ENCODE measurements at regions not wholly inside any gene's neighbourhood (a gene's known extent, or its start where the extent isn't known, plus 50 kb on each side); places are given as distances from the start of the nearest gene placed in this dataset.
A peak's percentile ranks its signal among the peaks of the same experiment; 100 is the strongest.
"Not testable (repeated sequence)": the region's sequence is repeated elsewhere in the genome, so short reads cannot be mapped to it uniquely, and the experiment has no call there.

DNA sequence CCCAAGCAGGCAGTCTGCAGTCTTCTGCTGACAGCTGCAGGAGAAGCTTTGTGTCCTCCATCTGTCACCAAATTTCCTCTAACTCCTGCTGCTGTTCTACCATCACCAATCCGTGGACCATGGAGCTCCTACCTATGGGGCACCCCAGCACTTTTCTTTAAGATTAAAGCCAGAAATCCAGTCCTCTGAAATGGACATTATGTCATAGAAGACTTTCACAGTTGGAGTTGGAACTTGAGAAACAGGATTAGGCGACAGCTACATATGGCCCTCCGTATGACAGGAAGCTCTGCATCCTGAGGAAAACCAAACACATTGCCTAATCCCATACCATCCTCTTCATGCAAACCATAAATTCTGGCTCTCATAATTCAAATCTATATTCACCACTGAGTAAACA lies 470.6 kb upstream of the GALNTL6 start:
- Histone ChIP-seq H3K9ac (ENCODE audit: low read length) (no peak overlapping the region), H3K36me3 (ENCODE audit: control insufficient read depth, insufficient read depth, low read length, severe bottlenecking) (no peaks in the 10 kb centered on the region), H3K4me3 (ENCODE audit: low read length) (no peak overlapping the region), H3K4me1 (ENCODE audit: control insufficient read depth, insufficient read depth, low read length) (no peaks in the 10 kb centered on the region), H3K9me3 (ENCODE audit: control insufficient read depth, low read length) (no peaks in the 10 kb centered on the region), H3K27me3 (replicated peaks; ENCODE audit: control insufficient read depth, insufficient read depth, low read length) (no peaks in the 10 kb centered on the region)
- no peak for DNase-seq (ENCODE audit: low read depth)

DNA sequence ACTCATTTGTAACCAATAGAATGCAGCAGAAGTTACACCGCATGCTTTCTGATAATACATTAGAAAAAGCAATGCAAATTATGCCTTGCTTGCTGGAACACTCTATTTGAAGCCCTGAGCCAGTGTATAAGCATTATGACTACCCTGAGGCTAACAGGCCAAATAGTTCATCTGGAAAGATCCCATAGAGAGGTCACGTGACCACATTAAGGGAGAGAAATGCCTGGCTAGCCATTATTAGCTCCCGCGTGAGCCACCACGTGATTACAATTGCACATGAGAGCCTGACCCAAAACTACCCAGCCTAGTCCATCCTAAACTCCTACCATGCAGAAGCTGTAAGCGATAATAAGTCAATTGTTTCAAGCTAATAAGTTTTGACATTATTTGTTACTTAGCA lies 472.9 kb upstream of the GALNTL6 start:
- H3K4me1 ChIP-seq (ENCODE audit: control insufficient read depth, insufficient read depth, low read length): no peaks in the 10 kb centered on the region
- H3K4me3 ChIP-seq (ENCODE audit: low read length): no peak overlapping the region
- no peaks in the 10 kb centered on the region for H3K27me3 ChIP-seq (replicated peaks; ENCODE audit: control insufficient read depth, insufficient read depth, low read length)
- DNase-seq (ENCODE audit: low read depth): no peak
- H3K9ac ChIP-seq (ENCODE audit: low read length): no peak overlapping the region
- no peaks in the 10 kb centered on the region for H3K36me3 ChIP-seq (ENCODE audit: control insufficient read depth, insufficient read depth, low read length, severe bottlenecking)
- no peaks in the 10 kb centered on the region for H3K9me3 ChIP-seq (ENCODE audit: control insufficient read depth, low read length)

DNA sequence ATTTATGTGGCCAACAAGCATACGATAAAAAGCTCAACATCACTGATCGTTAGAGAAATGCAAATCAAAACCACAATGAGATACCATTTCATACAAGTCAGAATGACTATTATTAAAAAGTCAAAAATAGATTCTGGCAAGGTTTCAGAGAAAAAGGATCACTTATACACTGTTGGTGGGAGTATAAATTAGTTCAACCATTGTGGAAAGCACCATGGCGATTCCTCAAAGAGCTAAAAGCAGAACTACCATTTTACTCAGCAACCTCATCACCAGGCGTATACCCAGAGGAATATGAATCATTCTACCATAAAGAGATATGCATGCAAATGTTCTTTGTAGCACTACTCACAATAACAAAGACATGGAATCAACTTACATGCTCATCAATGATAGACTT lies 478.7 kb upstream of the GALNTL6 start:
- Histone ChIP-seq H3K4me1 (ENCODE audit: control insufficient read depth, insufficient read depth, low read length) (no peaks in the 10 kb centered on the region), H3K36me3 (ENCODE audit: control insufficient read depth, insufficient read depth, low read length, severe bottlenecking) (no peaks in the 10 kb centered on the region), H3K9me3 (ENCODE audit: control insufficient read depth, low read length) (no peaks in the 10 kb centered on the region), H3K27me3 (replicated peaks; ENCODE audit: control insufficient read depth, insufficient read depth, low read length) (no peaks in the 10 kb centered on the region), H3K9ac (ENCODE audit: low read length) (no peak overlapping the region), H3K4me3 (ENCODE audit: low read length) (no peak overlapping the region)
- no peak for DNase-seq (ENCODE audit: low read depth)

DNA sequence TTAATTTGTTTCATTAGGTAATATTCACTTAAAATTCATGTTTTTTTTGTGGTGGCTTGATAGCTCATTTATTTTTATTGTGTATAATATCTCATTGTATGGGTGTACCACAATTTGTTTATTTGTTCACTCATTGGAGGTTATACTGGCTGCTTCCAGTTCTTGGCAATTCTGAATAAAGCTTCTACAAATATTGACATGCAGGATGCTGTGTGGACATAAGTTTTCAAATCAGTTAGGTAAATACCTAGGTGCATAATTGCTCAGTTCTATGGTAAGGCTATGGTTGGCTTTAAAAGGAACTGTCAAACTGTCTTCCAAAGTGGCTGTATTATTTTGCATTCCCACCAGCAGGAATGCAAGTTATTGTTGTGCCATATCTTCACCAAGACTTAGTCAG lies 504.5 kb upstream of the GALNTL6 start:
- H3K36me3 ChIP-seq (ENCODE audit: control insufficient read depth, insufficient read depth, low read length, severe bottlenecking): no peaks in the 10 kb centered on the region

DNA sequence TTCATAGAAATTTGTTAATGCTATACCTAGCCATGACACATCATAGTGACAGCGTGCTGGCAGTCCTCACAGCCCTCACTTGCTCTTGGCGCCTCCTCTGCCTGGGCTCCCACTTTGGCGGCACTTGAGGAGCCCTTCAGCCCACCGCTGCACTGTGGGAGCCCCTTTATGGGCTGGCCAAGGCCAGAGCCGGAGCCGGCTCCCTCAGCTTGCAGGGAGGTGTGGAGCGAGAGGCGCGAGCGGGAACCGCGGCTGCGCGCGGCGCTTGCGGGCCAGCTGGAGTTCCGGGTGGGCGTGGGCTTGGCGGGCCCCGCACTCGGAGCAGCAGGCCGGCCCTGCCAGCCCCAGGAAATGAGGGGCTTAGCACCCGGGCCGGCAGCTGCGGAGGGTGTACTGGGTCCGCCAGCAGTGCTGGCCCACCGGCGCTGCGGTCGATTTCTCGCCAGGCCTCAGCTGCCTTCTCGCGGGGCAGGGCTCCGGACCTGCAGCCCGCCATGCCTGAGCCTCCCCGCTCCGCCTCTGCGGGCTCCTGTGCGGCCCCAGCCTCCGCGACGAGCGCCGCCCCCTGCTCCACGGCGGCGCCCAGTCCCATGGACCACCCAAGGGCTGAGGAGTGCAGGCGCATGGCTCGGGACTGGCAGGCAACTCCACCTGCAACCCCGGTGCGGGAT lies 515.0 kb upstream of the GALNTL6 start:
- H3K4me1 ChIP-seq (ENCODE audit: control insufficient read depth, insufficient read depth, low read length); H3K9me3 ChIP-seq (ENCODE audit: control insufficient read depth, low read length); H3K4me3 ChIP-seq (ENCODE audit: low read length); H3K36me3 ChIP-seq (ENCODE audit: control insufficient read depth, insufficient read depth, low read length, severe bottlenecking); H3K27me3 ChIP-seq (replicated peaks; ENCODE audit: control insufficient read depth, insufficient read depth, low read length); DNase-seq (ENCODE audit: low read depth); H3K9ac ChIP-seq (ENCODE audit: low read length): not testable (repeated sequence)

More for the DNA sequence above, 504.5 kb upstream of the GALNTL6 start:
- no peak overlapping the region for H3K4me3 ChIP-seq (ENCODE audit: low read length)
- no peaks in the 10 kb centered on the region for H3K27me3 ChIP-seq (replicated peaks; ENCODE audit: control insufficient read depth, insufficient read depth, low read length)
- H3K4me1 ChIP-seq (ENCODE audit: control insufficient read depth, insufficient read depth, low read length): no peaks in the 10 kb centered on the region
- H3K9ac ChIP-seq (ENCODE audit: low read length): no peak overlapping the region
- no peak for DNase-seq (ENCODE audit: low read depth)
- H3K9me3 ChIP-seq (ENCODE audit: control insufficient read depth, low read length): no peaks in the 10 kb centered on the region

DNA sequence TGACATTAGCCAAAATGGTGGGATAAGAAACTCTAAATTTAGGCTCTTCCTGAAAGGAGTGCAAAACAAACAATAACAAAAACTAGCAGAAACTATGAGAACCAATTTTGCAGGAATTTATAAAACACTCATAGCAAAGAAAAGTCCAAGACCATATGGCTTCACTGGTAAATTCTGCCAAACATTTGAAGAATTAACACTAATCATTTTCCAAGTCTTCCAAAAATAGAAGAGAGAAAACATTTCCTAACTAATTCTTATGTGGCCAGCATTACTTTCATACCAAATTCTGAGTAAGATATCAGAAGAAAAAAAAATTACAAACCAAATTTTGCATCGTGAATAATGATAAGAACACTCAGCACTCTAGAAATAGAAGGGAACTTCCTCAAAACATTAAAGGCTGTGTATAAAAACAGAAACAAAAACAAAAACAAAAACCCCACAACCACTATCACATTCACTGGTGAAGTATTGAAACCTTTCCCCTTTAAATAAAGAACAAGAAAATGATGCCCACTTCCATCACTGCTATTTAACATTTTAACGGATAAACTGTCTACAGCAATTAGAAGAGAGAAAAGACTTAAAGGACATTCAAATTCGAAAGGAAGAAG lies 524.3 kb upstream of the GALNTL6 start:
- Histone ChIP-seq H3K4me3 (ENCODE audit: low read length) (no peak overlapping the region), H3K9me3 (ENCODE audit: control insufficient read depth, low read length) (no peaks in the 10 kb centered on the region), H3K9ac (ENCODE audit: low read length) (no peak overlapping the region), H3K4me1 (ENCODE audit: control insufficient read depth, insufficient read depth, low read length) (no peaks in the 10 kb centered on the region), H3K36me3 (ENCODE audit: control insufficient read depth, insufficient read depth, low read length, severe bottlenecking) (no peaks in the 10 kb centered on the region), H3K27me3 (replicated peaks; ENCODE audit: control insufficient read depth, insufficient read depth, low read length) (no peaks in the 10 kb centered on the region)
- peak; percentile 52 for DNase-seq (ENCODE audit: low read depth)

DNA sequence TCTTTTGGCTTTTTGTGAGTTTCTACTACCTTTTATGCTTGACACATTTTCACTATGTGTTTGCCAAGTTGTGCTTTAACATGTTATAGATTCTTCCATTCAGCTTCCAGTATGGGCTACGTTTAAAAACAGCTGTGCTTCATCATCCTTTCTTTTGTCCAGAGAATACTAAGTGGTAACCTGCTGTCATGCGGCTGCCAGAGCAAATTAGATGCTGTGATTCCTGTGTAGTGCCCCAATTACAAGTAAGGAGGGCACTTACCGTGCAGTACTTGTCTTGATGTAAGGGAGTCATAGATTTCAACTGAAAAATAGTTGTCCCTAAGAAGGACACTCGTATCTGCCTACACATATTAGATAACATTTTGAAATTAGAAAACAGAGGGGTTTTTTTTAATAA lies 531.8 kb upstream of the GALNTL6 start:
- no peaks in the 10 kb centered on the region for H3K36me3 ChIP-seq (ENCODE audit: control insufficient read depth, insufficient read depth, low read length, severe bottlenecking)
- H3K9me3 ChIP-seq (ENCODE audit: control insufficient read depth, low read length): no peaks in the 10 kb centered on the region
- H3K4me3 ChIP-seq (ENCODE audit: low read length): no peak overlapping the region
- H3K9ac ChIP-seq (ENCODE audit: low read length): no peak overlapping the region
- DNase-seq (ENCODE audit: low read depth): no peak
- no peaks in the 10 kb centered on the region for H3K27me3 ChIP-seq (replicated peaks; ENCODE audit: control insufficient read depth, insufficient read depth, low read length)
- no peaks in the 10 kb centered on the region for H3K4me1 ChIP-seq (ENCODE audit: control insufficient read depth, insufficient read depth, low read length)

DNA sequence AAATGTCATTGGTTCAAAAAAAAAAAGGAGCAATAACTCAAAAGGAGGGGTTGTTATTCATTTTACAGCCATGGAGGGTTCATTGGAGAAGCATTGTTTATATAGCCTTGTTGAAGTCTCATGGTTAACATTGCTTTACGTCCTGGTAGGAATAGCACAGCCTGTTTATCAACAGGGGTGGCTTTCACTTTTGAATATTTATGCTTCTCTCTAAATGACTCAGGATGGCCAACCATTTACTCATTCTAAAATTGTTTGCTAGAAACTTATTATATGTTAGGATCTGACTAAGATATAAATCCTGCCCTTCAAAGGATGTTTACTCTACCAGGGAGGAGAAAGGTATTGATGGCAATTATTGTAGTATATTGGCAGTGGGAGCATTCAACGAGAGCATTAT lies 534.1 kb upstream of the GALNTL6 start:
- Histone ChIP-seq H3K4me3 (ENCODE audit: low read length) (no peak overlapping the region), H3K9ac (ENCODE audit: low read length) (no peak overlapping the region), H3K9me3 (ENCODE audit: control insufficient read depth, low read length) (no peaks in the 10 kb centered on the region), H3K4me1 (ENCODE audit: control insufficient read depth, insufficient read depth, low read length) (no peaks in the 10 kb centered on the region), H3K27me3 (replicated peaks; ENCODE audit: control insufficient read depth, insufficient read depth, low read length) (no peaks in the 10 kb centered on the region), H3K36me3 (ENCODE audit: control insufficient read depth, insufficient read depth, low read length, severe bottlenecking) (no peaks in the 10 kb centered on the region)
- peak; percentile 23 for DNase-seq (ENCODE audit: low read depth)

DNA sequence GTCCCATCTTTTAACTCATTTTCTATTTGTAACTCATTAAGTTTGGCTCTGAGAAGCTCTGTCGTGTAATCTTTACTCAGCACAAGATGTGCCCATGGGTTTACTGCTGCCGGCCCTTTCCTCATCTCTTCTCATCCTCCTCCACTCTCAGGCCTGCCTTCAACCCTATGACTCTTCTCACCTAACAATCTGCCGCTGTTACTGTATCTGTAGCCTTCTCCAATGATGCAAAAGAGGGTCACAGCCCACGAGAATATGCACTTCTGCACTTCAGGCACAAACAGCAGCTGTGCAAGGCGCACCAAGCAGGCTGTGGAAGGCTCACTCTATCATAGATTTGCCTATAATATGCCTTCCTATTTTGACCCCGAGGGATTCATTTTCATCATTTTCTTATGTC lies 546.5 kb upstream of the GALNTL6 start:
- H3K9ac ChIP-seq (ENCODE audit: low read length): no peak overlapping the region
- no peaks in the 10 kb centered on the region for H3K4me1 ChIP-seq (ENCODE audit: control insufficient read depth, insufficient read depth, low read length)
- peaks cover 4% of the 10 kb centered on the region for H3K9me3 ChIP-seq (ENCODE audit: control insufficient read depth, low read length)
- no peaks in the 10 kb centered on the region for H3K27me3 ChIP-seq (replicated peaks; ENCODE audit: control insufficient read depth, insufficient read depth, low read length)
- no peaks in the 10 kb centered on the region for H3K36me3 ChIP-seq (ENCODE audit: control insufficient read depth, insufficient read depth, low read length, severe bottlenecking)
- DNase-seq (ENCODE audit: low read depth): no peak
- H3K4me3 ChIP-seq (ENCODE audit: low read length): no peak overlapping the region

DNA sequence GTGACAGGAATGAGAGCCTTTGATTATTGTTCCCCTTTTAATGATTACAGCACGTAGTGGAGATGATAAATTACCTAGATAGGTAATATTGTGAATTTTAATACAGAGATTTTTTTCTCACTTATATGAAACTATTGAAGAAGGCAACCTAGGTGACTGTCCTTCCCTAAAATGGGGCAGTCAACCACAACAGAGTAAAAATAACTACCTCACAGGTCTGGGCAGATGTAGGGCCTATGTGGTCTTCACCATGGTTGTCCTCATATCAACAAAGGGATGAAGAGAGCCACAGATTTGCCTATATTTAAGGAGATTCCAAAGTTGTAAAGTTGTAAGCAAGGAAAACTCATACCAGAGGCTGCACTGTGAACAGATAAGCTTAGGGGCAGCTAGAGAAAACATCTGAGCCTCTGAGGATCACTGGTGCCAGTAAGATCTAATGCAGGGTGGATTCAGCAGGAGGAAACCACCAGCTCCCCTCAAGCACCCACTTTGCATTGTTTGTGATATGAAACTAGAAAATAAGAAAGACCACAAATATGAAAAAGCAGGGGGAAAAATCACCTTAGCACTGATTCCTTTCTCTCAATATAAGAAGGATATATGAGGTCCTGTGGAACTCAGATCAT lies 547.9 kb upstream of the GALNTL6 start:
- H3K9ac ChIP-seq (ENCODE audit: low read length): no peak overlapping the region
- H3K4me3 ChIP-seq (ENCODE audit: low read length): no peak overlapping the region
- H3K9me3 ChIP-seq (ENCODE audit: control insufficient read depth, low read length): peaks cover 4% of the 10 kb centered on the region
- H3K36me3 ChIP-seq (ENCODE audit: control insufficient read depth, insufficient read depth, low read length, severe bottlenecking): no peaks in the 10 kb centered on the region
- H3K4me1 ChIP-seq (ENCODE audit: control insufficient read depth, insufficient read depth, low read length): no peaks in the 10 kb centered on the region
- H3K27me3 ChIP-seq (replicated peaks; ENCODE audit: control insufficient read depth, insufficient read depth, low read length): no peaks in the 10 kb centered on the region
- no peak for DNase-seq (ENCODE audit: low read depth)

DNA sequence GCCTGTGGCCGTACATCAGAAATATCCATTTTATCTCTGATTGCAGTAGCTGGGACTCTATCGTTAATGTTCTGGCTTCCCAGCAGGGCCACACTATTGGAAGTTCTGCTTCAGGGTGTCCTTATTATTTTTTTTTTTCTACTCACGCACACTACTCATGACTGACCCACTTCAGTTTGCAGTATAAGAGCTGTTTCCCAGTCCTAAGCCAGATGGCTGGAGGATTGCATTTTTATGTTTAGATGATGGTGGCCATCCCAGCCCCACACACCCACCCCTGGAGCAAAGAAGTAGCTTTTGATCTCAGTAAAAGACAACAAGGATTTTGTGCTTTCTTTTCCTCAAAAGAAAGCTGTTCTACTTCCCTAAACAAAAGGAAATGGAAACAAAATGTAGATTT lies 557.0 kb upstream of the GALNTL6 start:
- no peak overlapping the region for H3K9ac ChIP-seq (ENCODE audit: low read length)
- H3K4me1 ChIP-seq (ENCODE audit: control insufficient read depth, insufficient read depth, low read length): no peaks in the 10 kb centered on the region
- no peak overlapping the region for H3K4me3 ChIP-seq (ENCODE audit: low read length)
- no peak for DNase-seq (ENCODE audit: low read depth)
- peaks cover 7% of the 10 kb centered on the region for H3K9me3 ChIP-seq (ENCODE audit: control insufficient read depth, low read length)
- H3K36me3 ChIP-seq (ENCODE audit: control insufficient read depth, insufficient read depth, low read length, severe bottlenecking): no peaks in the 10 kb centered on the region
- no peaks in the 10 kb centered on the region for H3K27me3 ChIP-seq (replicated peaks; ENCODE audit: control insufficient read depth, insufficient read depth, low read length)
